D721Med (cell line): ENCODE measurements at regions not wholly inside any gene's neighbourhood (a gene's known extent, or its start where the extent isn't known, plus 50 kb on each side); places are given as distances from the start of the nearest gene placed in this dataset.

Experiments used
- DNase-seq: peaks from one replicate; pipeline ENCODE4 v3.0.0; 2011; ENCODE audit warnings: low spot score; ENCODE audit not compliant: insufficient read length
- FAIRE-seq: peaks from 2 replicates; lab custom pipeline; 2011; peaks lifted over from hg19 to GRCh38; lab: Jason Lieb, UNC
- TF ChIP-seq, protein P1 (sequence below): IDR thresholded peaks from 2 replicates; pipeline ENCODE4 v1.5.1; 2012; ENCODE audit warnings: mild to moderate bottlenecking, control low read depth; ENCODE audit not compliant: insufficient read depth; ENCODE audit errors: missing control alignments

GRCh38 chr7:130865408-130866236, 131.6 kb upstream of the KLF14 start:
- TF ChIP-seq, protein P1, sequence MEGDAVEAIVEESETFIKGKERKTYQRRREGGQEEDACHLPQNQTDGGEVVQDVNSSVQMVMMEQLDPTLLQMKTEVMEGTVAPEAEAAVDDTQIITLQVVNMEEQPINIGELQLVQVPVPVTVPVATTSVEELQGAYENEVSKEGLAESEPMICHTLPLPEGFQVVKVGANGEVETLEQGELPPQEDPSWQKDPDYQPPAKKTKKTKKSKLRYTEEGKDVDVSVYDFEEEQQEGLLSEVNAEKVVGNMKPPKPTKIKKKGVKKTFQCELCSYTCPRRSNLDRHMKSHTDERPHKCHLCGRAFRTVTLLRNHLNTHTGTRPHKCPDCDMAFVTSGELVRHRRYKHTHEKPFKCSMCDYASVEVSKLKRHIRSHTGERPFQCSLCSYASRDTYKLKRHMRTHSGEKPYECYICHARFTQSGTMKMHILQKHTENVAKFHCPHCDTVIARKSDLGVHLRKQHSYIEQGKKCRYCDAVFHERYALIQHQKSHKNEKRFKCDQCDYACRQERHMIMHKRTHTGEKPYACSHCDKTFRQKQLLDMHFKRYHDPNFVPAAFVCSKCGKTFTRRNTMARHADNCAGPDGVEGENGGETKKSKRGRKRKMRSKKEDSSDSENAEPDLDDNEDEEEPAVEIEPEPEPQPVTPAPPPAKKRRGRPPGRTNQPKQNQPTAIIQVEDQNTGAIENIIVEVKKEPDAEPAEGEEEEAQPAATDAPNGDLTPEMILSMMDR = no peak
- DNase-seq = no peak

GRCh38 chr7:130867039-130867438, 133.0 kb upstream of the KLF14 start:
- TF ChIP-seq, protein P1 = no peak
- FAIRE-seq (no peak), DNase-seq (no peak)

More at GRCh38 chr7:130865408-130866236, 131.6 kb upstream of the KLF14 start:
- FAIRE-seq = peak; percentile 77

DNA sequence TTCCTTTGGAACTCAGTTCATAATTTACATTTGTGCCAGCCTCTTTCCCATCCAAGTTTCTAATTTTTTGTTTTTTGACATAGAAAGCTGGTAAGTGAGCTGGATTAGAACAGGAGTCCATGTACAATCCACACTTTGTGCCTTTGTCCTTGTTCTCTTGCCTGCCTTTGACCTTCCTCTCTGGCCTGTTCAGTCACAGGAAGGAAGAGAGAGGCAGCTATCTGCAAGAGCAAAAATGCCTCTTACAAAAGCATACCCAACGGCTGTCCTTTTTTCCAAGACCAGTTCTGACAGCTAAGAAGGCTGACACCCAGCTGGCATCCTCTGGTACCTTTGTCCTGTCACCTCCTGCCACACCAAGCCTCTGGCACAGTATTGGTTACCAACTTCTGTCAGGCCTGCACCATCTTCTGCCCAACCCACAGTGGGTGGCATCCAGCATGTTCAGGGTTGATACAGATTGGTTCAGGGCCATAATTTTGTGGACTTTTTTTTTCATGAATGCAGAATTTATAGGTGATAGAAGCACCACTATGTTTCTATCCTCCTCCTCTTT, 133.7 kb upstream of the KLF14 start:
- FAIRE-seq = no peak

GRCh38 chr7:130868139-130868538, 134.1 kb upstream of the KLF14 start:
- no peak for FAIRE-seq
- TF ChIP-seq, protein P1 = no peak

More for the DNA sequence above, 133.7 kb upstream of the KLF14 start:
- no peak for DNase-seq
- TF ChIP-seq, protein P1 = no peak

GRCh38 chr7:130869918-130870317, 135.9 kb upstream of the KLF14 start:
- TF ChIP-seq, protein P1 = no peak
- FAIRE-seq (no peak), DNase-seq (no peak)

More at GRCh38 chr7:130868139-130868538, 134.1 kb upstream of the KLF14 start:
- no peak for DNase-seq

DNA sequence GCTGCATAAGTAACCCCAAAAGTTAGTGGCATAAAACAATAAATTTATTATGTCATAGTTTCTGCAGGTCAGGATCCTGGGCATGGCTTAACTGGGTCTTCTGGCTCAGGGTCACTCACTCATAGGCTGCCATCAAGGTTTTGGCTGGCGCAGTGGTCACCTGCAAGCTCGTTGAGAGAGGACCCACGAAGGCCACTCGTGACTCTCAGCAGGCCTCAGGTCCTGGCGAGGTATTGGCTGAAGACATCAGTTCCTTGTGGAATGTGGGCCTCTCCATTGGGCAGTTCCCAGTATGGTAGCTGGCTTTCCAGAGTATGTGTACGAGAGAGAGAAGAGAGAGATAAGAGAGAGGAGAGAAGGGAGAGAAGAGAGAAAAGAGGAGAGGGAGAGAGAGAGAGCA, 138.3 kb upstream of the KLF14 start:
- TF ChIP-seq, protein P1 = no peak
- DNase-seq = no peak
- FAIRE-seq = no peak

- FAIRE-seq = no peak
- TF ChIP-seq, protein P1 = no peak
- DNase-seq = no peak
Measured at GRCh38 chr7:130872756-130873448, 138.9 kb upstream of the KLF14 start.
